ENCODE measurements at regions not wholly inside any gene's neighbourhood (a gene's known extent, or its start where the extent isn't known, plus 50 kb on each side); places are given as distances from the start of the nearest gene placed in this dataset.

- no peaks in the 10 kb centered on the region for H3K9me3 Mint-ChIP-seq (ENCODE audit: low read depth)
- no peaks in the 10 kb centered on the region for H3K4me1 Mint-ChIP-seq (ENCODE audit: low read depth)
- H3K36me3 Mint-ChIP-seq (ENCODE audit: insufficient read depth), result no peaks in the 10 kb centered on the region
- H3K27ac Mint-ChIP-seq, result no peak overlapping the region
- no peaks in the 10 kb centered on the region for H3K27me3 Mint-ChIP-seq
- no peak for DNase-seq (ENCODE audit: low spot score, unreplicated experiment)
- no peak overlapping the region for H3K4me3 Mint-ChIP-seq (ENCODE audit: low read depth)
- no peak for TF ChIP-seq CTCF (IDR thresholded peaks at IDR 0.05; ENCODE audit: unreplicated experiment)
Observed at GRCh38 chr17:51548125-51548524, 287.8 kb downstream of the UTP18 start.

- no peak for TF ChIP-seq CTCF (IDR thresholded peaks at IDR 0.05; ENCODE audit: unreplicated experiment)
Observed at GRCh38 chr17:51555153-51555552, 294.8 kb downstream of the UTP18 start.

GRCh38 chr17:51559778-51560177 is 299.4 kb downstream of the UTP18 start:
- Mint-ChIP-seq H3K27me3 (peaks cover 13% of the 10 kb centered on the region), H3K36me3 (ENCODE audit: insufficient read depth) (no peaks in the 10 kb centered on the region), H3K4me3 (ENCODE audit: low read depth) (no peak overlapping the region), H3K4me1 (ENCODE audit: low read depth) (no peaks in the 10 kb centered on the region), H3K9me3 (ENCODE audit: low read depth) (no peaks in the 10 kb centered on the region), H3K27ac (no peak overlapping the region)
- DNase-seq (ENCODE audit: low spot score, unreplicated experiment), result no peak
- no peak for TF ChIP-seq CTCF (IDR thresholded peaks at IDR 0.05; ENCODE audit: unreplicated experiment)

More at GRCh38 chr17:51555153-51555552, 294.8 kb downstream of the UTP18 start:
- Mint-ChIP-seq H3K27ac (no peak overlapping the region), H3K27me3 (no peaks in the 10 kb centered on the region), H3K9me3 (ENCODE audit: low read depth) (no peaks in the 10 kb centered on the region), H3K4me1 (ENCODE audit: low read depth) (no peaks in the 10 kb centered on the region), H3K36me3 (ENCODE audit: insufficient read depth) (no peaks in the 10 kb centered on the region), H3K4me3 (ENCODE audit: low read depth) (no peak overlapping the region)
- no peak for DNase-seq (ENCODE audit: low spot score, unreplicated experiment)

DNA sequence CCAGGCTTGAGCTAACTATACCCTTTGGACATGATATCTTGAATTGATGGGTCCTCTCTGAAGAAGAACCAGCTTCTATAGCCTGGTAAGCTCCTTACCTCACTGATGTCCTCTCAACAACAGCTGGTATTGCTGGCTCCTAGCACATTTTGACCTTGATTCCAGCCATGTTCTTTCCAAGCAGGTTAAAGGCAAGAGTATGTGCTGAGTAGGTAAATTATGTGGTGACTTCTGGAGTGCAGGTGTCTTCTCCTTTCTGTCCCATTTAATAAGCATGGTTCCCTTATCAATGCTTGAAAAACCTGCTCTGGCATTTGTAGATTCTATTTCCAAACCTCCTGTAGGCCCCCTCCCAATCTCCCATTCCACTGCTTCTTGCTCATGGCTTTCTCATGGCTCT is 300.1 kb downstream of the UTP18 start:
- Mint-ChIP-seq H3K4me3 (ENCODE audit: low read depth) (no peak overlapping the region), H3K36me3 (ENCODE audit: insufficient read depth) (no peaks in the 10 kb centered on the region), H3K27ac (no peak overlapping the region), H3K4me1 (ENCODE audit: low read depth) (no peaks in the 10 kb centered on the region), H3K9me3 (ENCODE audit: low read depth) (no peaks in the 10 kb centered on the region), H3K27me3 (peaks cover 17% of the 10 kb centered on the region)
- no peak for DNase-seq (ENCODE audit: low spot score, unreplicated experiment)
- TF ChIP-seq CTCF (IDR thresholded peaks at IDR 0.05; ENCODE audit: unreplicated experiment), result no peak

- H3K4me1 Mint-ChIP-seq (ENCODE audit: low read depth), result no peaks in the 10 kb centered on the region
- no peaks in the 10 kb centered on the region for H3K36me3 Mint-ChIP-seq (ENCODE audit: insufficient read depth)
- H3K4me3 Mint-ChIP-seq (ENCODE audit: low read depth), result no peak overlapping the region
- peaks cover 3% of the 10 kb centered on the region for H3K9me3 Mint-ChIP-seq (ENCODE audit: low read depth)
- peaks cover 25% of the 10 kb centered on the region for H3K27me3 Mint-ChIP-seq
- DNase-seq (ENCODE audit: low spot score, unreplicated experiment), result no peak
- TF ChIP-seq CTCF (IDR thresholded peaks at IDR 0.05; ENCODE audit: unreplicated experiment), result no peak
- H3K27ac Mint-ChIP-seq, result no peak overlapping the region
Observed at GRCh38 chr17:51563961-51564360, 303.6 kb downstream of the UTP18 start.
